ENCODE measurements at regions not wholly inside any gene's neighbourhood (a gene's known extent, or its start where the extent isn't known, plus 50 kb on each side); places are given as distances from the start of the nearest gene placed in this dataset.

- no peak for DNase-seq
Measured at GRCh38 chr4:136342666-136343065, 1189.6 kb downstream of the PCDH18 start.

GRCh38 chr4:136337216-136337615 lies 1195.1 kb downstream of the PCDH18 start:
- no peak for DNase-seq

- DNase-seq: no peak
Measured at GRCh38 chr4:136336479-136336878, 1195.8 kb downstream of the PCDH18 start.

GRCh38 chr4:136329042-136329662 lies 1203.1 kb downstream of the PCDH18 start:
- DNase-seq: no peak

- no peak for DNase-seq
Measured at GRCh38 chr4:136328131-136328530, 1204.2 kb downstream of the PCDH18 start.

GRCh38 chr4:136320465-136320813 lies 1211.9 kb downstream of the PCDH18 start:
- no peak for DNase-seq

- DNase-seq: no peak
Measured at GRCh38 chr4:136319789-136320464, 1212.4 kb downstream of the PCDH18 start.

GRCh38 chr4:136316961-136317360 lies 1215.3 kb downstream of the PCDH18 start:
- no peak for DNase-seq

- DNase-seq: no peak
Measured at GRCh38 chr4:136314686-136315085, 1217.6 kb downstream of the PCDH18 start.

- no peak for DNase-seq
Measured at GRCh38 chr4:136311774-136312173, 1220.5 kb downstream of the PCDH18 start.

GRCh38 chr4:136307765-136308164 lies 1224.5 kb downstream of the PCDH18 start:
- no peak for DNase-seq

GRCh38 chr4:136306361-136306760 lies 1225.9 kb downstream of the PCDH18 start:
- no peak for DNase-seq

- DNase-seq: no peak
Measured at GRCh38 chr4:136302566-136302965, 1229.7 kb downstream of the PCDH18 start.

- DNase-seq: no peak
Measured at GRCh38 chr4:136301749-136302495, 1230.4 kb downstream of the PCDH18 start.

- DNase-seq: no peak
Measured at GRCh38 chr4:136283977-136284376, 1248.3 kb downstream of the PCDH18 start.

GRCh38 chr4:136281889-136282288 lies 1250.4 kb downstream of the PCDH18 start:
- no peak for DNase-seq

GRCh38 chr4:136281307-136281706 lies 1251.0 kb downstream of the PCDH18 start:
- no peak for DNase-seq

GRCh38 chr4:136277741-136278140 lies 1254.6 kb downstream of the PCDH18 start:
- no peak for DNase-seq

GRCh38 chr4:136246876-136247275 lies 1285.4 kb downstream of the PCDH18 start:
- DNase-seq: no peak

- no peak for DNase-seq
Measured at GRCh38 chr4:136241221-136241986, 1290.9 kb downstream of the PCDH18 start.

- DNase-seq: no peak
Measured at GRCh38 chr4:136227315-136227714, 1305.0 kb downstream of the PCDH18 start.

- DNase-seq: no peak
Measured at GRCh38 chr4:136219592-136220125, 1312.6 kb downstream of the PCDH18 start.

- DNase-seq: no peak
Measured at GRCh38 chr4:136203199-136203598, 1329.1 kb downstream of the PCDH18 start.

All from retina (tissue), 1 donor.